Lower leg skin (tissue), 4 donors: ENCODE measurements at regions not wholly inside any gene's neighbourhood (a gene's known extent, or its start where the extent isn't known, plus 50 kb on each side); places are given as distances from the start of the nearest gene placed in this dataset.

ENCODE experiments used
- DNase-seq, 2 donors: peaks; one replicate each; pipeline ENCODE4 v3.0.0-alpha.2; 2019; ENCODE audit warnings: low spot score in 2 of 2
- H3K4me3 ChIP-seq: fragments of 200-600 bp; sonication (generic); 2 replicates; pipeline ENCODE4 v1.5.1; 2017; ENCODE audit warnings: mild to moderate bottlenecking, low read depth; ENCODE audit not compliant: poor library complexity, severe bottlenecking
- CTCF ChIP-seq, 3 donors: fragments of 450-650 bp; IDR thresholded peaks; one replicate each; pipeline ENCODE4 v1.5.1; 2016; ENCODE audit warnings: antibody characterized with exemption in 3 of 3, mild to moderate bottlenecking in 3 of 3, moderate library complexity in 2 of 3
- POLR2A ChIP-seq, 2 donors: fragments of 450-650 bp; IDR thresholded peaks; one replicate each; pipeline ENCODE4 v1.6.1; 2016 to 2017; ENCODE audit warnings: antibody characterized with exemption in 2 of 2, mild to moderate bottlenecking in 1 of 2, moderate library complexity in 1 of 2
- WGBS, 2 donors: methylation state at CpG; one replicate each; pipeline ENCODE4 v1.1.5; 2018; 5-methylcytosine and 5-hydroxymethylcytosine counted together
- intact Hi-C: fragments of 100-400 bp; cut with DNase I; formaldehyde crosslinking; loops from one replicate; pipeline ENCODE4 v1.15.0; 2023; ENCODE audit warnings: low total_unique reads

GRCh38 chr22:49433717-49434611 is 393.7 kb downstream of the BRD1 start:
- peak in 1 of 2 donors; percentile 70 for DNase-seq
- H3K4me3 ChIP-seq, result no peak overlapping the region
- TF ChIP-seq POLR2A (IDR thresholded peaks at IDR 0.05), result no peak
- no peak for TF ChIP-seq CTCF (IDR thresholded peaks at IDR 0.05)
- intact Hi-C loops, result no loop called here
- 83 to 87% methylated on average over 37 of the region's 37 CpGs for WGBS, 2 donors

DNA sequence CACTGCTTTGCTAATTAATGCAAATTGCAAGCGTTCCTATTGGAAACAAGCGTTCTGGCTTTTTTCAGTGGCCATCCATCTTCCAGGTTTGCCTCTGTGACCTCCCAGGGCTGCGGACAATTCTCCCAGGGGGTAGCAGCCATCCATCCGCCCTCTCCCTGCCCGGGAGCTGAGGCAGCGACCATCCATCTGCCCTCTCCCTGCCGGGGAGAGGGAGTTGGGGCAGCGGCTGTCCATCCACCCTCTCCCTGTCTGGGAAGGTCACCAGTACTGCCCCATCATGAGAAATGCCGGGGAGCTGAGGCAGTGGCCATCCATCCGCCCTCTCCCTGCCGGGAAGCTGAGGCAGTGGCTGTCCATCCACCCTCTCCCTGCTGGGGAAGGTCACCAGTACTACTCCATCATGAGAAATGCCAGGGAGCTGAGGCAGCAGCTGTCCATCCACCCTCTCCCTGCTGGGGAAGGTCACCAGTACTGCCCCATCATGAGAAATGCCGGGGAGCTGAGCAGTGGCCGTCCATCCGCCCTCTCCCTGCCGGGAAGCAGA is 394.7 kb downstream of the BRD1 start:
- TF ChIP-seq CTCF (IDR thresholded peaks at IDR 0.05) (no peak), POLR2A (IDR thresholded peaks at IDR 0.05) (no peak)
- intact Hi-C loops, result no loop called here
- H3K4me3 ChIP-seq, result no peak overlapping the region
- DNase-seq, result peak in 1 of 2 donors; percentile 25
- 55 to 71% methylated on average over 9 to 10 of the region's 15 CpGs for WGBS, 2 donors

DNA sequence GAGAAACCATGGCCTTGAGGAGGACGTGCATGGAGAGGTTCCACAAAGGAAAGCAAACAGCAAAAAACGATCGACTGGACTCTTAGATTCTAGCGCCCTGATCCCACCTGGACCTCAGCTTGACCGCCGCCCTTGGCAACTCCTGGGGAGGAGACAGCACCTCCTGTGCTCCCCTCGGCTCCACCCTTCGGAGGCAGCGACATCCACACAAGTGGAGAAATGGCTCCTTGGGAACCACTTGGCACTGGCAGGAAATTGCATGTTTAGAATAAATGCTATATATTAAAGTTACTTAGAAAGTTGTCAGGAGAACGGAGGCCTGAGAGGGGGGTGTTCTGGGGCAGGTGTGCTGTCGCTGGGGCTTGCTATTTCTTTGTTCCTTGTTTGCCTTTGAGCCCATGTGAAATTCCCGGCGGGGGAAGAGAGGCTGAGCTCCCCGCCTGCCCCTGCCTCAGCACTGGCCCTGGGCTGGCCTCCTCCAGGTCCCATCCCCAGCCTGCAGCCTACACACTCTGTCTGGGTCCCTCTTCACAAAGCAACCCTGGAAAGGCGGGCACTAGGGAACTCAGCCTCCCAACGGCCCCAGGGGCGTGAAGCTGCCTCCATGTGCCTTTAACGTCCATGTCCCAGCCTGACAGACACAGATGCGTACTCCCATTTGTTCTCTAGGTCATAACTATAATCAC is 395.3 kb downstream of the BRD1 start:
- TF ChIP-seq POLR2A (IDR thresholded peaks at IDR 0.05), result no peak
- TF ChIP-seq CTCF (IDR thresholded peaks at IDR 0.05), result no peak
- intact Hi-C loops, result no loop called here
- DNase-seq, result peak in 1 of 2 donors; percentile 67
- 57 to 67% methylated on average over 19 of the region's 19 CpGs for WGBS, 2 donors
- no peak overlapping the region for H3K4me3 ChIP-seq

GRCh38 chr22:49431551-49431950 is 396.1 kb downstream of the BRD1 start:
- intact Hi-C loops, result no loop called here

DNA sequence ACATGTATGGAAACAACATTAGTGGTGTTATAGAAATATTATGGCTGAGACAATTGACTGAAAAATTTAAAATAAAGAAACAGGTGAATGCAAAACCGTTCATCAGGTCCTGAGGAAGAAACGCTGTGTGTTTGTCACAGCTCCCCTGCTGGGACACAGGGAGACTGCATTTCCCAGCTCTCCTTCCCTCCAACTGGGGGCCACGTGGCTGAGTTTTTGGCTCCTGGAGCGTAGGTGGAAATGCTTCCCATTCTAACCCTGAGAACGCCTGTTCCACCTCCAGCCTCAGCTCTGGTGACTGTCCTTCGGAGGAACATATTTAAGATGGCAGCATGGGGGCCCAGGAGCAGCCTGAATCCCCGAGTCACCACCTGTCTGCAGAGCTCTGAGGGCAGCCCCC is 398.6 kb downstream of the BRD1 start:
- TF ChIP-seq POLR2A (IDR thresholded peaks at IDR 0.05) (no peak), CTCF (IDR thresholded peaks at IDR 0.05) (no peak)
- intact Hi-C loops, result no loop called here
- 39 to 52% methylated on average over 7 of the region's 7 CpGs for WGBS, 2 donors
- peak in 1 of 2 donors; percentile 42 for DNase-seq
- no peak overlapping the region for H3K4me3 ChIP-seq

More at GRCh38 chr22:49431551-49431950, 396.1 kb downstream of the BRD1 start:
- H3K4me3 ChIP-seq, result no peak overlapping the region
- peak in 1 of 2 donors; percentile 12 for DNase-seq
- WGBS, 2 donors, result 80 to 88% methylated on average over 2 of the region's 2 CpGs
- TF ChIP-seq CTCF (IDR thresholded peaks at IDR 0.05) (no peak), POLR2A (IDR thresholded peaks at IDR 0.05) (no peak)
